GF-D8 (cell line): ENCODE measurements at regions not wholly inside any gene's neighbourhood (a gene's known extent, or its start where the extent isn't known, plus 50 kb on each side); places are given as distances from the start of the nearest gene placed in this dataset.

Experiments
- DNase-seq: peaks from one replicate; lab custom pipeline; 2025; lab: John Stamatoyannopoulos, UW

DNA sequence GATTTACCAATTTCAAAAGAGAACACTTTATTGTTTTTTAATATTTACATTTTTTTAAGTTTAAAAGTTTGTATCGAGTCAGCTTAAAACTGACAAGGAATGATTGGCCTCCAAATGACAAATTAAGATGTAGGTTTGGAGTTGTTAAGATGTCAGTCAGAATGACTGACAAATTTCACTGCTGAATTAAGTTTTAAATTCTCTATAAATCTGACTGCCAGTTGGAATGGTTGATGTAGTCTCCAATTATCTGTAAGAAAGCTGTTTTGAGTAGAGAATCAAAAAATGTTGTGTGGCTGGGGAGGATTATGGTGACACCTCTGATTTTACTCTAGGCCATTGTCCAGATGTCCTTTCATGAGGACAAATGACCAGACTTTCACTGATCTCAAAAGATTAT is 165.3 kb upstream of the CDH20 start:
- no peak for DNase-seq

DNA sequence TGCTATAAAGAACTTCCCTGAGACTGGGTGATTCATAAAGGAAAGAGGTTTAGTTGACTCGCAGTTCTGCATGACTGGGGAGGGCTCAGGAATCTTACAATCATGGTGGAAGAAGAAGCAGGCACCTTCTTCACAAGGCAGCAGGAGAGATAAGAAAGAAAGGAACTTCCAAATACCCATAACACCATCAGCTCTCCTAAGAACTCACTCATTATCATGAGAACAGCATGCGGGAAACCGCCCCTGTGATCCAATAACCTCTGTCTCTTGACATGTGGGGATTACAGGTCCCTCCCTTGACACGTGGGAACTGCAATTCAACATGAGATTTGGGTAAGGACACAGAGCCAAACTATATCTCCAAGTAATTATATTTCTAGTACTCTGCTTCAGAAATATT is 163.8 kb upstream of the CDH20 start:
- DNase-seq: no peak

DNA sequence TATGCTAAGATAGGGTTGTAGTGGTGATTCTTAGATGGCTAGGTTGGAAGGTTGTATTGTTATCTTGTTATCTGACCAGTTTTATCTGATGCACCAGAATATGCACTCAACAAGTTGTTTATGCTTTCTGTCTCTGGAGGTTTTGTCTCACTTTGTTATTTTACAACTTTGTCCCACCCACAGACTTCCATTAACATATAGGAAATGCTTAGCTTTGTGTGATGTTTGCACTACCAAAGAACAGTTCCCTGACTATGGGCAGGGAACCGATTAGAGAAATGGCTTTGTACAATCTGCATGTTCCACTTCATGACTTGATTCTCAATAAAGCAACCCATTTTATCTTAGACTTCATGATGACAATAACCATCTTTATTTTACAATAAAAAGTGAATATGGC is 160.6 kb upstream of the CDH20 start:
- DNase-seq: no peak

DNA sequence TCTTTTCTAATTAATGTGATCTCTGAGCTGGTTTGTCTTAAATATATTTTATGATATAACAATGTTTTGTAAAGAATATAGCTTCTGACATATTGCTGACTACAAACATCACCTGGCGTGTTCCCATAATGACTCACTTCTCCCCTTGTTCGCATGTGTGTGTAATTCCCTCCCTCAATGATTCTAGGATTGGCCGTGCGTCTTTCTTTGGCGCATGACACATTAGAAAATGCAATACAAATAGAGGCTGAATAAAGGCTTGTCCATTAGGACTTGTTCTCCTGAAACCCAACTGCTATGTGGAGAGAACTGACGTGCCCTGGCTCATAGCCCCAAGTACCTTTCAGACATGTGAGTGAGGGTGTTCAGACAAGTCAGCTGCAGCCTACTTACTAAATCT is 159.7 kb upstream of the CDH20 start:
- DNase-seq: no peak

DNA sequence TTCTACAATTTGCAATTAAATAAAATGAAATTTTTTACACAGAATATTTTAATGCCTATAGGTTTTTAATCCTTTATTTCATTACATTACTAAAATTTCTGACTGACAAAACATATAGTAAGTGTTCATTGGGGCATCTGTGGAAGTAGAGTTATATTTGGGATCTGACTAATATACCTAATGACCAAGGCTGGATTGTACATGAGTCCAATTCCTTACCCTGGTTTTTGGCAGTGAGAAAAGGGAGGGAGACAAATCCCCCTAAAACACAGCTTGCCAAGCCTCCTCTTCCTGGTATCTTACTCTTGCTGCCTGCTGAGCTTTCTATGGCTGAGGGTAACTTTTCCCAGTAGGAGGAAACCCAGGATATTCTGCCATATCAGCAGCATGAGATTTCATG is 149.4 kb upstream of the CDH20 start:
- DNase-seq: no peak

DNA sequence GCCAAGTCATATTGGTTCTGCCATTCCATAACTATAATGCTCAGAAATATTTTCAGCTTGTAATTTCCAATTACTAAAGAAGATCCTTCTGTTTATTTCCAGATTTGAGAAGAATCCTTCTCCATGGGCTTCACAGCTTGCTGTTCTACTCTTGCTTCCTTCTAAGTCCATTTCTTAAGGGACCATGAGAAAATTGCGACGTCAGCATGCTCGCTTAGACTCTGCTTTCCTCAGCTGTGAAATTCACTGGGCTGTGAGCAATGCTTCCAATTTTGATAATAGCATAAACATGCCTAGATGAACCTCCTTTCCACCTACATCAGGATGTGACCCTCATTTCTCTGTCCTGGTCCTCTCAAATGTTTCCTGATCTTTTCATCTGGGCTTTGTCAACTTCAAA is 145.3 kb upstream of the CDH20 start:
- no peak for DNase-seq

DNA sequence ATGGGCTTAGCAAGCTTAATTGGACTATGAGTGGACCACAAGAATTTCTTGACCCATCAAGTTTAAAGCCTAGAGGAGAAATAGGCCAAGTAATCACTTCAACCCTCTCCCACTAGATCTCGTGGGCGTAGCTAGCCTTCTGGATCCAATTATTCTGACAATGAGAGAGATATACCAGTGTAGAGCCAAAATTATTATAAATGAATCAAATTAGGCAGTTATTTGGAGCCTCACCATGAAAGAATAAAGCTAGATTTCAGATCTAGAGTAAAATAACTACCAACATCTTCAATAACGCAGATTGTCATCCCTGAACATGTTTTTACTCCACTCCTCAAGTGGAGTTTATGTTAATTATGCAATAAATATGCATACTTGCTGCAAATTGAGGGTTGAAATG is 143.9 kb upstream of the CDH20 start:
- no peak for DNase-seq

DNA sequence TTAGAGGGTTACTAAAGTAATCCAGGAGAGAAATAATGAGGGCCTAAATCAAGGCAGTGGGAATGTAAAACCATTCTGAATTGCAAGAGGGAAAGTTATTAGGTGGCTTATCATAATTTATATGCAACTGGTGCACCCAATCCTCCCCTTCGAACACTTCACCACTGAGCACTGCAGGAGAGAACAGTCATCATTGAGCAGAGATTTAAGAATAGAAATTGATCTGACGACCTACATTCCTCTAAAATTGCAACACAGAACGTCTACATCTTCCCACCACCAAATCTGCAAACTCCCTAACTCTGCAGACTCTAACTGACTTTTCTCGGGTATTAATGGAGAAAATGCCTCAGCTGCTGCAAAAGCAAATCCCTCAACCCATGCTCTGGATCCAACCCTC is 138.5 kb upstream of the CDH20 start:
- DNase-seq: no peak

DNA sequence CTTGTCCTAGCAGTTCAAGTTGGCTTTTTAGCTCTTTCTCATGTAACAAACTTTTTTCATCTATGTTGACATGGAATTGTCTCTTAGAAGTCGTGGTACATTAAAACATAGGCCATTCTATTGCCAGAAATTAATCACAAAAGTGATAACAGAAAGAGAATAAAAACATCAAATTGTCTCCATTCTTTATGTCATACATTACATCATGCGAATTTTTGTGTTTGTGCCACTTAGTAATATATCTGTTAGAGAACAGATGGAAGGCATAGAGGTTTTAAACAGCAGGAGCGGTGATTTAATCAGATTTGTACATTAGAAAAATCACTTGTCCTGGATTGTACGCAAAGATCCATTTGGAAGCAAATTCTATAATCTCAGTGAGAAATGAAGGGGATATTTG is 136.5 kb upstream of the CDH20 start:
- DNase-seq: no peak

DNA sequence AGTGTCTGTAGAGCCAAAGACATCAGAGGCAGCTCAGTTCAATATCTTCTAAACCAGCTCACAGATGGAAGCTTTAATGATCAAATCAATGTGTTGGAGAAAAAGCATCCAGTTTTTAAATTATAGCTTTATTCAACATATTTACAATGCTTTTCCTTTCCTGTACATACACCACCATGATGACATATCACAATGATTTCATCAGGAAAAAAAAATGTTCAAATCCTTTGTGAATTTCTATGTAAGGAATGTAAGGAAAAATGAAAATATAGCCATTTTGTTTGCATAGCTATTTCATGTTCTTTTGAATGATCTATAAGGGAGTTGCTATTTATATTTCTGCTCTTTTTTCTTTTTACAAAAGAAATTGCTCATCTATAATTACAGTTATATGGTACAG is 134.7 kb upstream of the CDH20 start:
- DNase-seq: no peak

DNA sequence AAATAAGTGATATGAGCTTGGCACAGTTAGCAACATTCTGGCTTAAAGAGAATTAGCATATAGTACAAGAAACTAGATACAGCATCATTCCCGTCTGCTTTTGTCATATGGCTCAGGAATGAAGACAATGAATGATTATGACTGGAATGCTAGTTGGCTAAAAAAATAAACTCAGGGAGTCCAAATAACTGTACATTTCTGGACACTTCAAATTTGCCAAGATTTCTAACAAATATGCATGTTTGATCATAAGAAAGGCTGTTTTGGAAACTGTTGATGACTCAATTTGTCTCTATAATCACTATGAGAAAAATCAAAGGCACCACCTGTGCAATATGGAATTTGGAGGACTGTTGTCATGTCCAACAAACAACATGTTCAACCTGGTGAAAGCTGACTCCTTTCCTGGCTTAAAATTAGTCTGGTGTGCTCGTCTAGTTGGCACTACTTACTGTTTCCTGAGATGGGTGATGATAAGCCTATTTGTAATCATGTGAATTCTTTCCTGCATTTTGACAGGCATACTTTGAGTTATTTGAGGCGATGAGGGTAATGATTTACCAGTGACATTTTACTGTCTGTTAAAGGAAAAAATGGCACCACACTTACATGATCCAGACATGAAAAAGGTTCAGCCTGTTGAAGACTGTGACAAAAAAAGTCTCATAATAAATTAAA is 133.9 kb upstream of the CDH20 start:
- no peak for DNase-seq

DNA sequence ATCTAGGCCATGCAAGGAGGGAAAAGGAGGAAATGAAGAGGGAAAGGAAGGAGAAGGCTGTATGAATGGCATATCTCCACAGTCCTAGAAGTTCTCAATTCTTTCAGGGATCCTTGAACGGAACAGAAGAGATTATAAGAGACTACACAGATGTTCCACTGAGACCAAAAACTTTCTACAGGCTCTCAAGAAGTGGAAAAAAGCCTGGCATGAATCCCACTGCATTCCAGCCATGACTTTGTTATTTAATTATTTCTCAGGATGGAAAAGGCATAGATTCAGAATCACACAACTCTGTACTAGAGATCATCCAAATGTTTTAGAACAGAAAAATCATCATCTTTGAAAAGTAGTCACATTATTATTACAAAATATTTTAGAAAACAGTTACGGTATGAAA is 131.7 kb upstream of the CDH20 start:
- no peak for DNase-seq

DNA sequence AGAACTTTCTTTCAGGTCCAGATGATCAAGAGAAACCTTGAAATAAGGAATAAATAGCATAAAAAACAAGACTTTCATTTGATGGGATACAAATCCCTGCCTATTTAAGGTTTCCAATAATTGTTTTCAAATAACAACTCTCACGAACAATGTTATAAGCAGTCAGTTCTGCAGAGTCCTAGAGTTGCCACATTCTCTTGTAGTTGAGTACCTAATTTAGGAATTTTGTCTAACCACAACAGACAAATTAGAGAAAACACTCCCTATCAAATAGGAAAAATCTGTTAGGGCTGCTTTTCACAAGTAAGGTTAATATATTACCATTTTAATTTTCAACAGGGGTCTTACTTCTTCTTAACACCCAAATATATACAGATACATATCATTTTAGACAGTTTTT is 130.1 kb upstream of the CDH20 start:
- no peak for DNase-seq

DNA sequence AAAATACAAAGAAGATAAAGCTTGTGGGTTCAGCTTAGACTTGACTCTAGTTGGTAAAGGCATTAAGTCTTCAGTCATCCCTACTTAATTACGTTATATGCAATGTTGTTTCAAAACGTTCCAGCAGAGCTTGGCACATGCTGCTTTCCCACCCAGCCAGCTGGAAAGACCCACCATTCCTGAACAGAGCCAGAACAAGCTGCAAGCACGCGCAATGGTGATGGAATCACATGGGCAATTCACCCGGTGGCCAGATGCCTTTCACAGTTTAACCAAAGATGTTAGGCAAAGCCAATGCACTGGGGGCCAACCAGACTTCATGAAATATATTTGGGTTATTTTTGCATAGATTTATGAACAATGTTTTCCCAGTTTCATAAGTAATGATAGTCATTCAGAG is 123.4 kb upstream of the CDH20 start:
- no peak for DNase-seq

DNA sequence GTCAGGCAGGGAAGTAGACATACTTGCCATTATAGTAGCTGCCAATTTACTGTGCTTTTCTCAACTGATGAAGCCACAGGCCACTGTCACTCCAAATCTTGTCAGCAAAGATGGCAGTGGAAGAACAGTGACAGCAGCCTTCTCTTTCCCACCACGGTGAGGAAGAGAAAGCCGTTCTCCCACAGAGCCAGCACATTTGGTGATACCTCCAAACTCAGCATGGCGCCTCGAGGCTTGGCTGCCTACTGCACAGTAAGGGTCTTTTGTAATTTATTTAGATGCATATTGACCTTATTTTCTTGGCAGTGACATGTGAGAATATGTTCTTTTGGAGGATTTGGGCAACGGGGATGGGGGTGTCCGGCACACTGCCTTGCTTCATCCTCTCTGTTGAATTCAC is 117.2 kb upstream of the CDH20 start:
- no peak for DNase-seq

DNA sequence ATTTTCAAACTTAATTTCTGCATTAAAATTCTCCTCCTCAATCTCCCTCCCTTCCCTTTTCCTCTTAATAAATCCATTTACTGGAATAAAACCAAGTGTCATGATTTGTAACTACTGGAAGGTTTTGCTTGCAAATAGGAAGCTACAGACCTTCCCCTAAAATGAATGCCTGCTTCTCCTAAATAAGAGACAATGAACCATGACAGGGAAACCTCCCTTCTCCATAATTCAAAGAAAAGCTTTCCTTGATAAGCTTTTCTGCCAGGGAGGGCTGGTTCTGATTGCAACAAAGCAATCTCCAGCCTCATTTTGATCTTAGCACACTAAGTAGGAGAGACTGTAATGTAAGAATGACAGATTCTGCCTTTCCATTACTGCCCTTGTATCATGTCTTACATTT is 111.0 kb upstream of the CDH20 start:
- DNase-seq: no peak

DNA sequence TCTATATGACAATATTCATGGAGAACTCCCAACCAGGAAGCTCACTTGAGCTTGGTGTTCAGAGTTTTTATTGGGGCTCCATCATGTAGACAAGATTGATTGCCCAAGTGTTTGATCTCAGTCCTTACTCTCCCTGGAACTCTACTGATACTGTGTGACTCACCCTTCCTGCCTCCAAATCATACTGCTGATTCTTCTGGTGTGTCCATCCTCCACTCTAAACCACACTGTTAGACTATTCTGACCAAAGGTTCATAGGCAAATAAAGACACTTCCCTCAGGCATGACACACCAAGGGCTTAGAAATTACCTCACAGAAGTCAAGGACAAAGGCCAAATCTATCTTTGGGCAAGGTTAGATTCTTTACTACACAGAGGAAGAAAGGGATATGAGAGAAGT is 107.9 kb upstream of the CDH20 start:
- DNase-seq: no peak

DNA sequence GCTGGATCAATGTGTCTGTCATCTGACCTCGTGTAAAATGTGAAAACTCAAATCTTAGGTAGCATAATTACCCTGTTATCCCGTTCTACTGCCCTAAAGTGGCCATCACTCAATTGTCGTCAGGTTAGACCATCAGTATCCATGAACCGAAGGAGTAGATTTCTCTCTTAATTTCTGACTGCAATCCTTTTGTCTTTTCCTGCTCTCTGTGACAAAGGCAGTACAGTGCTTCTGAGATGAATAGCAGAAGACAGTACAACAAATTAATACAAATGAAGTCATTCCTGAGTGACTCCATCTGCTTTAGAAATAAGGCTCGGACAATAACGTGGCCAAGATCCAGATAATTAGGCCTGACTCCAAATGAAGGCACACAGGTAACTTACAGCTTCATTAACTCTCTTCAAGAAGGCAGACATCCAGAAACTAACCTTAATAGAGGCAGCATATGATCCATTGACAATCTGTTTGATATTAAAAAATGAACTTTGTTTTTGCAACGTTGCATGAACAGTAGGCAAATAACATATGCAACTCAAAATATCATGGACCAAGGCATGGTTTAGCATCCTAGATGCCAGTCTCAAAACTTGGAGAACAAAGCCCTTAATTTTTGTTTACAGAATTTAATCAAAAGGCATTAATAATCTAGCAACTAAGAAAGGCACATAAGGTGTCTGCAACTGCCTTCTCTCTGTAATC is 96.7 kb upstream of the CDH20 start:
- no peak for DNase-seq

DNA sequence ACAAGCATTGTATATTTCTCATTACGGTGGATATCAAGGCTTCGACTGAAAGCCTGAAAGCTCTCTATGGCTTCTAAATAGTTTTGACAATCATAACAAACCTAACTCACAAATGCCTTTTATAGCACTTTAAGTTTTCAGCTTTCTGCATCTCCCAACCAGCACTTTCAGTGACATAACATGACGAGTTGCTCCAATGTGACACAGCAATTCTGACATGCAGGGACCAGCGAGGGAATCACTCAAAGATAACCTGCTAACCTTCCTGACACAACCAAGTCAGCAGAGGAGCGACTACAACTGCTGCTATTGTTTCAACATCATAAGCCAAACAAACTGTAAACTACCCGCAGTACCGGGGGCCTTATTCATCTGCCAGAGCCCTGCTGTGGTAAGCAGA is 95.7 kb upstream of the CDH20 start:
- DNase-seq: no peak

DNA sequence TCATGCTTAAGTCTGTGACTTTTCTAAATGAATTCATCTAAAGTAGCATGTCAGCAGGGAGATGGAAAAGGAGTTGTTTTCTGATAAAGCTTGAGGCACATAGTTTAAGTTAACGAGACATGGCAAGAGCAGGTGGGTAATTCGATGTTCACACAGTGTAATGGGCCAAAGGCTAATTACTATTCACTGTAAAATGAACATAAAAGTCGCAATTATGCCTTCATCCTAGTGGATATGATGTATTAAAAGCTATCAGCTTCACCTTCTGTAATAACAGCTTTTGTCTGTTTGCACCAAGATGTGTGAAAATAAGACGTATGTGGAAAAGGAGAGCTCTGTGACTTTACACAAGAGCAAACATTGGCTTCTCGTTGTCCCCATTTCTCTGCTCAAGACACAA is 94.2 kb upstream of the CDH20 start:
- no peak for DNase-seq

DNA sequence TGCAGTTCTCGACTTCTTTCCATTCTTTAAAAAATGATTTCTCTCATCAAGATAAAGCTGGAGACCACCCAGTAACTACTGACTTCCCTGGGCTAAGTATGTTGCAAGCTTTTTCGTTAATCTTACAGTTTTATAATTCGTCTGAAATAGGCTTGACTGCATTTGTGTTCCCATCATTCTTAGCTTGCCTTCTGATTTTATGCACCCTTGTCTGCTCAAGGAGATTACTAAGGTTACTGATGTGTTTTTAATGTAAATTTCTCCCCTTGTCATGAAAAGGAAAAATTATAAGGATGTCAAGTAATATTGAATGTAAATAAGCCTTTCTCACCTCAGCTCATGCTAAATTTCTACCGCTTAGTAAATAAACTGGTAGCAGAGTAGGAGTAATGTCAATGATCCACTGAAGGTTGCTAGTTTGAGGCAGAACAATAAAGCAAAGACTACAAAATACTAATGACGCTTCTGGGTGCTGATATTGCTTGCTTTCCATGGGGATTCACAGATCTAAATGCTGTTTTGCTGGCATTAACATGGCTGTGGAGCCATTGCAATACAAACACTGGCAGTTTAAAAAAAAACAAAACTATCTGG is 91.9 kb upstream of the CDH20 start:
- DNase-seq: no peak

DNA sequence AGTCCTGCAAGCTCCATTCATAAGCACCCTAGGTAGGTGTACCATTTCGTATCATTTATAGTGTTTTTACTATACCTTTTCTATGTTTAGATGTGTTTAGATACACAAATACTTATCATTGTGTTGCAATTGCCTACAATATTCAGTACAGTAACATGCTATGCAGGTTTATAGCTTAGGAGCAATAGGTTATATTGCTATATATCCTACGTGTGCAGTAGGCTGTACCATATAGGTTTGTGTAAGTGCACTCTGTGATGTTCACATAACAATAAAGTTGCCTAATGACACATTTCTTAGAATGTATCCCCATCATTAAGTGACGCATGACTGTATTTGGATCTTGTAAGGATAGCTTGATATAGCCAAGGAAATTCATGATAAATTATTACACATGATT is 88.6 kb upstream of the CDH20 start:
- no peak for DNase-seq

DNA sequence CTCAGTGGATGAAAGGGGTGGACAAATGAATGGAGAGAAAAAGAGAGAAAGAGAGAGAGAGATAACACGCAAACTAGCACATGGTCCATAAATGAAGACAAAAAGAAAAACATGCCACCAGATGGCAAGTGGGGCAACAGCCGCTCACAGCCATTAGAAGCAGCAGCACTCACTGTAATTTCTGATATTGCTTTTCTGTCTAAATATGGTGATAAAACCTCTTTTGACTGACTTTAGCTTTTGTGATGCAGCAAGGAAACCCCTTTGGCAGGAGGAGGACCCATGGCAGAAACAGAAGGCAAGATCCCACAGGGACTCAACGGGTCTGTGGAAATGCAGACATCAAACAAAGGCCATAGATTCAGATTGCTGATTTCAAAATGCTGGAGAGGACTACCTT is 88.0 kb upstream of the CDH20 start:
- no peak for DNase-seq

DNA sequence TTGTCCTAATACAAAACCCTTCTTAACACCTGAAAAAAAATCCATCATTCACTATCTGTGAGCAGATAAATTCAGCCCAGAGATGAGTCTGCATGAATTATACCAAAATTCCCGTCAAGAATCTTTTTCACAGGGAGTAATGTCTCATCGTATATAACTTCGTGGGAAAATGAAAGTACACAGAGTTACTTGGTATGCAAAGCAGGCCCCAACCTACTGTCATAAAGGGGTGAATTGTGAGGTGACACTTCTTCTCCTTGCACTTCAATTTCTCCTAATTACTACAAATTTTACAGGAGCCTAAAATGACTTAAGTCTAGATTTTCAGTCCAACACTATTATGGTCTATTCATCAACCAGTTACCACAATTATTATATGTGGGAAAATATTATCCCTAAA is 84.6 kb upstream of the CDH20 start:
- no peak for DNase-seq
